ENCODE measurements at regions not wholly inside any gene's neighbourhood (a gene's known extent, or its start where the extent isn't known, plus 50 kb on each side); places are given as distances from the start of the nearest gene placed in this dataset.

DNA sequence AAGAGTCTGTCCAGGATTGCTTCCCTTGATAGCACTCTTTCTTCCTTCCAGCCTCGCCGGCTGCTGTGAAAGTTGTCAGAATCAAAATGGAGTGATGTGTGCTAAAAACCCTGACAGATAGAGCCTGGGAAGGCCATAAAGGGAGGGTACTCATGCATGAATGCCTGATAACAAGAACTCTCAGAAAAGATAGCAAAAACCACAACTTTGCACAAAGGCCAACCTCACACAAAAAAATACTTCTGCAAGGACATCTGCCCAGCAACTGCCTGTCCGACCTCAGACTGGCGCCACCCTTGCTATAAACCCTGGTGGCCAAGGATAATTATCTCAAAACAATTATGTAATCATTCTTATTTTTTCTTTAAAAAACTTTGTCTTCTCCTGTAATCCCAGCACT is 133.2 kb upstream of the SVIL start:
- Histone ChIP-seq H3K4me3 (ENCODE audit: low read length) (no peak overlapping the region), H3K4me1 (ENCODE audit: insufficient read depth, low read length) (peaks cover 11% of the 10 kb centered on the region), H3K27me3 (ENCODE audit: insufficient read depth, low read length) (no peaks in the 10 kb centered on the region), H3K9me3 (ENCODE audit: low read depth, low read length) (no peaks in the 10 kb centered on the region)

GRCh38 chr10:29766753-29767152 is 132.0 kb upstream of the SVIL start:
- no peaks in the 10 kb centered on the region for H3K9me3 ChIP-seq (ENCODE audit: low read depth, low read length)
- H3K4me1 ChIP-seq (ENCODE audit: insufficient read depth, low read length) = no peaks in the 10 kb centered on the region
- H3K4me3 ChIP-seq (ENCODE audit: low read length) = no peak overlapping the region
- H3K27me3 ChIP-seq (ENCODE audit: insufficient read depth, low read length) = no peaks in the 10 kb centered on the region

DNA sequence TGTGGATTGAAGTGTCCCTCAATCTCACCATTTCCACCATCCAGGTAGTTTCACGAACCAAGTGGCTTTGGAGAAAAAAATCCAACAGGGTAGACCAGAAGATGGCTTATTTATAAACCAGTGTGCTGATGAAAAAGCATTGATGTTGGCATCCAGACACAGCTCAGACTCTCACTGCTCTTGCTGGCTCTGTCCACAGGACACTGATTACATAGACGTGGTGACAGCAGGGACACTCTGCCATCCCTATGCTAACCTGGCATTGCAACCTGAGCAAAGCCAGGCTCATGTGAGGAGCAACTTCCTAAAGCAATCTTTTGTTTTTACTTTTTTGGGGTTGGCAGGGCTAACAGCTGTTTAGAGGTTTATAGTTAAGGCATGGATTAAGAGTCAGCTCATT is 130.6 kb upstream of the SVIL start:
- H3K4me3 ChIP-seq (ENCODE audit: low read length) = no peak overlapping the region
- no peaks in the 10 kb centered on the region for H3K4me1 ChIP-seq (ENCODE audit: insufficient read depth, low read length)
- no peaks in the 10 kb centered on the region for H3K27me3 ChIP-seq (ENCODE audit: insufficient read depth, low read length)
- H3K9me3 ChIP-seq (ENCODE audit: low read depth, low read length) = no peaks in the 10 kb centered on the region

DNA sequence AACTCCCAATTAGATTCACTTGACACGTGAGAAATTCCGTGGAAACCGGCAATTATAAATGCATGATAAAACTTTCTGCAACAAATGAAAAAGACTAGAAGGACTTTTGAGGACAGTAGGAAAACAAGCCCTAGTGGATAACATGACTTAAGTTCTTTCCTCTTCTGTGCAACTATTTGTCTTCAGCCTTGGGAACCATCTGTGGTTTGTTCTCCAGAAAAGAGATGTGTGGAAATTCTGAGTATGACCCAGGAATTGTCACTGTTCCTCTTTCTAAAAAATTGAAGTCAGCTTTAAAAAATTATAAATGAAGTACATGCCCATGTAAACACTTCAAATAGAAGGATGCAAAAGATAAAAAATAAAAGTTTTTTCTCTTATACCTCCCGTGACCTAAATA is 128.6 kb upstream of the SVIL start:
- no peaks in the 10 kb centered on the region for H3K4me1 ChIP-seq (ENCODE audit: insufficient read depth, low read length)
- H3K9me3 ChIP-seq (ENCODE audit: low read depth, low read length) = no peaks in the 10 kb centered on the region
- H3K4me3 ChIP-seq (ENCODE audit: low read length) = no peak overlapping the region
- no peaks in the 10 kb centered on the region for H3K27me3 ChIP-seq (ENCODE audit: insufficient read depth, low read length)

DNA sequence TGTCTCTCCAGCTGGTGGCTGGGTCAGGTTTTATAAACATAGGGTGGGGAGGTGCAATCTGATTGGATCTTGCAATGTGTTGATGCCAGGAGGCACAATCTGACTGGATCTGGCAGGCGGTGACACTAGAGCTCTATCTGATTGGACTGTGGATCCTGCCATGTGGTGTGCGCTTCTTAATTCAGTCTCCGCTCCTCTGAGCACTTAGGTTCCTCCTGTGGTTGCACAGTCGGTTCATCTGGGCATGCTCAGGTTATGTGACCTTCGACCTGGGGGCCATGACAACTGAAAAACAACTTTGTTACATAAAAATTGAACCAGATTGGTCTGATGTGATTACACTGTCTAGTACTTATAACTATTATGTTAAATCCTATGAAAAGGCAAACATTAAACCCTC is 127.1 kb upstream of the SVIL start:
- no peaks in the 10 kb centered on the region for H3K27me3 ChIP-seq (ENCODE audit: insufficient read depth, low read length)
- H3K4me3 ChIP-seq (ENCODE audit: low read length) = no peak overlapping the region
- H3K4me1 ChIP-seq (ENCODE audit: insufficient read depth, low read length) = no peaks in the 10 kb centered on the region
- no peaks in the 10 kb centered on the region for H3K9me3 ChIP-seq (ENCODE audit: low read depth, low read length)

GRCh38 chr10:29760138-29760900 is 125.5 kb upstream of the SVIL start:
- Histone ChIP-seq H3K4me1 (ENCODE audit: insufficient read depth, low read length) (no peaks in the 10 kb centered on the region), H3K4me3 (ENCODE audit: low read length) (no peak overlapping the region), H3K9me3 (ENCODE audit: low read depth, low read length) (no peaks in the 10 kb centered on the region), H3K27me3 (ENCODE audit: insufficient read depth, low read length) (no peaks in the 10 kb centered on the region)

- no peaks in the 10 kb centered on the region for H3K9me3 ChIP-seq (ENCODE audit: low read depth, low read length)
- H3K27me3 ChIP-seq (ENCODE audit: insufficient read depth, low read length) = no peaks in the 10 kb centered on the region
- H3K4me3 ChIP-seq (ENCODE audit: low read length) = no peak overlapping the region
- H3K4me1 ChIP-seq (ENCODE audit: insufficient read depth, low read length) = no peaks in the 10 kb centered on the region
Observed at GRCh38 chr10:29757551-29758297, 123.0 kb upstream of the SVIL start.

- no peaks in the 10 kb centered on the region for H3K9me3 ChIP-seq (ENCODE audit: low read depth, low read length)
- H3K4me1 ChIP-seq (ENCODE audit: insufficient read depth, low read length) = peaks cover 7% of the 10 kb centered on the region
- no peaks in the 10 kb centered on the region for H3K27me3 ChIP-seq (ENCODE audit: insufficient read depth, low read length)
- H3K4me3 ChIP-seq (ENCODE audit: low read length) = no peak overlapping the region
Observed at GRCh38 chr10:29756451-29756850, 121.7 kb upstream of the SVIL start.

GRCh38 chr10:29753283-29753682 is 118.5 kb upstream of the SVIL start:
- no peaks in the 10 kb centered on the region for H3K9me3 ChIP-seq (ENCODE audit: low read depth, low read length)
- peaks cover 9% of the 10 kb centered on the region for H3K4me1 ChIP-seq (ENCODE audit: insufficient read depth, low read length)
- H3K27me3 ChIP-seq (ENCODE audit: insufficient read depth, low read length) = no peaks in the 10 kb centered on the region

GRCh38 chr10:29751684-29752083 is 116.9 kb upstream of the SVIL start:
- H3K9me3 ChIP-seq (ENCODE audit: low read depth, low read length) = no peaks in the 10 kb centered on the region
- H3K27me3 ChIP-seq (ENCODE audit: insufficient read depth, low read length) = no peaks in the 10 kb centered on the region
- peaks cover 9% of the 10 kb centered on the region for H3K4me1 ChIP-seq (ENCODE audit: insufficient read depth, low read length)
- H3K4me3 ChIP-seq (ENCODE audit: low read length) = no peak overlapping the region

More at GRCh38 chr10:29753283-29753682, 118.5 kb upstream of the SVIL start:
- no peak overlapping the region for H3K4me3 ChIP-seq (ENCODE audit: low read length)

DNA sequence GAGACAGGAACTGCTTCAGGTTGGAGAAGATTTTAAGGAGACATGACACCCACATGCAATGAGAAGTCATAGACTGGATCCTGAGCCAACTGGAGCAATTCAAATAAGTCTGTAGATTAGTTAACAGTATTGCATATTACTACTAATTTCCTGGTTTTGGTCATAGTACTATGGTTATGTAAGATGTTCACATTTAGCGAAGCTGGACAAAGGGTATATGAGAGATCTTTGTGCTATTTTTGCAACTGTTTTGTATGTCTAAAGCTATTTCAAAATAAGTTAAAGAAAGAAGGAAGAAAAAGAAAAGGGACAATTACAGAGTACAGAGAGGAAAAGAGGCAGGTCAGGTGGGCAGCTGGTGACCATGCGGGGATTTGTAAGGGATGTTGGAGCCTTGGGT is 116.5 kb upstream of the SVIL start:
- no peaks in the 10 kb centered on the region for H3K9me3 ChIP-seq (ENCODE audit: low read depth, low read length)
- H3K27me3 ChIP-seq (ENCODE audit: insufficient read depth, low read length) = no peaks in the 10 kb centered on the region
- H3K4me3 ChIP-seq (ENCODE audit: low read length) = no peak overlapping the region
- H3K4me1 ChIP-seq (ENCODE audit: insufficient read depth, low read length) = peaks cover 9% of the 10 kb centered on the region

- H3K4me1 ChIP-seq (ENCODE audit: insufficient read depth, low read length) = peaks cover 9% of the 10 kb centered on the region
Observed at GRCh38 chr10:29749150-29749549, 114.4 kb upstream of the SVIL start.

DNA sequence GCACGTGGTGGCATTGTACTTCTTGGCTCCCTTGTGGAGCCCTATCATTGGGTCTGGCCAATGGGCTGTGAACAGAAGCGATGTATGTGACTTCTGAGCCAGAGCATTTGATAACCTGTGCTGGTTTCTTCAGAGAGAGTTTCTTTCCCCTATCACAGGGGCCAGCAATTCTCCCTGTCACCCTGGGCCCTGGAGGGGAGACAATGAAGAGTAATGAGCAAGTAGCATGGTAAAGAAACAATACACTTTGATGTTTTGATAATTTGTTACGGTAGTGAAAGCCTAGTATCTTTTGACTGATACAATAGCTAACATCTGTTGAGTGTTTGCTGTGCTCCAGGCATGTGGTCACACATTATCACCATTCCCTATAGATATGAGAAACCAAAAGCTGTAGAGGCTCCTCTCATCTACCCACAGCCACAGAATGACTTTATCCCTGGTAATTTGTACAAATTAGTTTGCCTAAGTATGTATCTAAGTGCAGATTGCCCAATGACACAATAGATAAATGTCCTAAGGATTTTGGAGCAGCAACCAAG is 113.4 kb upstream of the SVIL start:
- Histone ChIP-seq H3K4me1 (ENCODE audit: insufficient read depth, low read length) (peaks cover 9% of the 10 kb centered on the region), H3K4me3 (ENCODE audit: low read length) (no peak overlapping the region), H3K9me3 (ENCODE audit: low read depth, low read length) (no peaks in the 10 kb centered on the region), H3K27me3 (ENCODE audit: insufficient read depth, low read length) (no peaks in the 10 kb centered on the region)

More at GRCh38 chr10:29749150-29749549, 114.4 kb upstream of the SVIL start:
- H3K4me3 ChIP-seq (ENCODE audit: low read length) = no peak overlapping the region
- no peaks in the 10 kb centered on the region for H3K27me3 ChIP-seq (ENCODE audit: insufficient read depth, low read length)
- no peaks in the 10 kb centered on the region for H3K9me3 ChIP-seq (ENCODE audit: low read depth, low read length)

DNA sequence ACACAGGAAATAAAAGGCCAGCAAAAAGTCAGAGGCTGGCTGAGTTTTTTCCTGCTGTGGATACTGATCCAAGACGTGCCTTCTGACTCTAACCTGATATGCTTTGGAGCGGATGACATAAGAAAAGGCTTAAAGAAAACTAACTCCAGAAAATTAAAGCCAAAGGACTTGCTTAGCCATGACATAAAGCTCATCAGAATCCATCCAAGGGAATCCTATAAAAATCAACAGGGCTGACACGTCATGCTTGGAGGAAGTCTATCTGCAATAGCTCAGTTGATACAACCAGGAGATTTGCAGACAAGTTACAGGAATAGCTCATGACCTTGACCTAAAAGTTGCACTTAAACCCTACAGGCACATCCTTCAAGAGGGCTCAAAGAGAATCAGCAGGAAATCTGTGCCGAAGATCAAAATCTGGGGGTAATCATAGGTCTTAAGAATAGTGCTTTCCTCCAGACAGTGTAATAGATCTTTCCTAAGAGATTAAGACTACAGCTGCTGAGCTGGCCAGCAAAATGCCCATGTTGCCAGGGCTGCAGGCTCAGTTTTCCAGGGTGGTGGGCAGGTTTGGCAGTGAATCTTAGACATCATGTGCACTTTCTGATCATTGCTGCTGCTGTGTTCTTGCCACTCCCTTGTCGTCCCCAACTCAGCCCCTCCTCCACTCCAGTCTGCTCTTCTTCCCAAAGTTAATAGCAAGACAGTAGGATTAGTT is 111.5 kb upstream of the SVIL start:
- Histone ChIP-seq H3K4me1 (ENCODE audit: insufficient read depth, low read length) (no peaks in the 10 kb centered on the region), H3K9me3 (ENCODE audit: low read depth, low read length) (no peaks in the 10 kb centered on the region), H3K27me3 (ENCODE audit: insufficient read depth, low read length) (no peaks in the 10 kb centered on the region), H3K4me3 (ENCODE audit: low read length) (no peak overlapping the region)

- Histone ChIP-seq H3K4me1 (ENCODE audit: insufficient read depth, low read length) (peaks cover 9% of the 10 kb centered on the region), H3K4me3 (ENCODE audit: low read length) (no peak overlapping the region), H3K27me3 (ENCODE audit: insufficient read depth, low read length) (no peaks in the 10 kb centered on the region), H3K9me3 (ENCODE audit: low read depth, low read length) (no peaks in the 10 kb centered on the region)
Observed at GRCh38 chr10:29740981-29741545, 106.3 kb upstream of the SVIL start.
